ENCODE measurements at regions not wholly inside any gene's neighbourhood (a gene's known extent, or its start where the extent isn't known, plus 50 kb on each side); places are given as distances from the start of the nearest gene placed in this dataset.

GRCh38 chr16:74026373-74027281, 270.0 kb upstream of the PSMD7 start:
- DNase-seq (ENCODE audit: low spot score): no peak

GRCh38 chr16:74024953-74025352, 271.7 kb upstream of the PSMD7 start:
- Mint-ChIP-seq H3K4me3 (ENCODE audit: unreplicated experiment) (no peak overlapping the region), H3K36me3 (ENCODE audit: low read depth, unreplicated experiment) (no peaks in the 10 kb centered on the region), H3K27me3 (ENCODE audit: unreplicated experiment) (no peaks in the 10 kb centered on the region), H3K27ac (ENCODE audit: unreplicated experiment) (no peak overlapping the region), H3K4me1 (ENCODE audit: unreplicated experiment) (peaks cover 11% of the 10 kb centered on the region), H3K9me3 (ENCODE audit: unreplicated experiment) (no peaks in the 10 kb centered on the region)
- TF ChIP-seq CTCF (IDR thresholded peaks at IDR 0.05; ENCODE audit: unreplicated experiment): no peak
- DNase-seq (ENCODE audit: low spot score): no peak

More at GRCh38 chr16:74026373-74027281, 270.0 kb upstream of the PSMD7 start:
- Mint-ChIP-seq H3K4me3 (ENCODE audit: unreplicated experiment) (no peak overlapping the region), H3K27me3 (ENCODE audit: unreplicated experiment) (no peaks in the 10 kb centered on the region), H3K36me3 (ENCODE audit: low read depth, unreplicated experiment) (no peaks in the 10 kb centered on the region), H3K9me3 (ENCODE audit: unreplicated experiment) (no peaks in the 10 kb centered on the region), H3K4me1 (ENCODE audit: unreplicated experiment) (peaks cover 11% of the 10 kb centered on the region), H3K27ac (ENCODE audit: unreplicated experiment) (peak overlapping the region; percentile 33)
- no peak for TF ChIP-seq CTCF (IDR thresholded peaks at IDR 0.05; ENCODE audit: unreplicated experiment)

- H3K4me1 Mint-ChIP-seq (ENCODE audit: unreplicated experiment): peaks cover 1% of the 10 kb centered on the region
- no peak overlapping the region for H3K27ac Mint-ChIP-seq (ENCODE audit: unreplicated experiment)
- H3K36me3 Mint-ChIP-seq (ENCODE audit: low read depth, unreplicated experiment): no peaks in the 10 kb centered on the region
- no peak overlapping the region for H3K4me3 Mint-ChIP-seq (ENCODE audit: unreplicated experiment)
- no peak for TF ChIP-seq CTCF (IDR thresholded peaks at IDR 0.05; ENCODE audit: unreplicated experiment)
- no peaks in the 10 kb centered on the region for H3K9me3 Mint-ChIP-seq (ENCODE audit: unreplicated experiment)
- no peak for DNase-seq (ENCODE audit: low spot score)
- no peaks in the 10 kb centered on the region for H3K27me3 Mint-ChIP-seq (ENCODE audit: unreplicated experiment)
Observed at GRCh38 chr16:74020095-74020670, 276.4 kb upstream of the PSMD7 start.

- Mint-ChIP-seq H3K4me1 (ENCODE audit: unreplicated experiment) (no peaks in the 10 kb centered on the region), H3K36me3 (ENCODE audit: low read depth, unreplicated experiment) (no peaks in the 10 kb centered on the region), H3K9me3 (ENCODE audit: unreplicated experiment) (no peaks in the 10 kb centered on the region), H3K27ac (ENCODE audit: unreplicated experiment) (no peak overlapping the region), H3K4me3 (ENCODE audit: unreplicated experiment) (no peak overlapping the region), H3K27me3 (ENCODE audit: unreplicated experiment) (no peaks in the 10 kb centered on the region)
- TF ChIP-seq CTCF (IDR thresholded peaks at IDR 0.05; ENCODE audit: unreplicated experiment): no peak
- no peak for DNase-seq (ENCODE audit: low spot score)
Observed at GRCh38 chr16:74019612-74020011, 277.0 kb upstream of the PSMD7 start.

- no peak overlapping the region for H3K4me3 Mint-ChIP-seq (ENCODE audit: unreplicated experiment)
- TF ChIP-seq CTCF (IDR thresholded peaks at IDR 0.05; ENCODE audit: unreplicated experiment): no peak
- peaks cover 2% of the 10 kb centered on the region for H3K27me3 Mint-ChIP-seq (ENCODE audit: unreplicated experiment)
- no peaks in the 10 kb centered on the region for H3K36me3 Mint-ChIP-seq (ENCODE audit: low read depth, unreplicated experiment)
- H3K27ac Mint-ChIP-seq (ENCODE audit: unreplicated experiment): no peak overlapping the region
- no peaks in the 10 kb centered on the region for H3K4me1 Mint-ChIP-seq (ENCODE audit: unreplicated experiment)
- H3K9me3 Mint-ChIP-seq (ENCODE audit: unreplicated experiment): no peaks in the 10 kb centered on the region
- DNase-seq (ENCODE audit: low spot score): no peak
Observed at GRCh38 chr16:74015953-74016352, 280.7 kb upstream of the PSMD7 start.
